Liver (tissue), 6 donors: ENCODE measurements at regions not wholly inside any gene's neighbourhood (a gene's known extent, or its start where the extent isn't known, plus 50 kb on each side); places are given as distances from the start of the nearest gene placed in this dataset.
"Not testable (repeated sequence)": the region's sequence is repeated elsewhere in the genome, so short reads cannot be mapped to it uniquely, and the experiment has no call there.

Source experiments
- DNase-seq: peaks from one replicate; pipeline ENCODE4 v3.0.0-alpha.2; 2017; ENCODE audit warnings: low spot score
- H3K27ac ChIP-seq, 2 donors: one replicate each; pipeline ENCODE4 v1.7.0; 2013; ENCODE audit warnings: inconsistent platforms in 2 of 2, low read length in 2 of 2, control low read depth in 1 of 2, low read depth in 1 of 2, mild to moderate bottlenecking in 1 of 2
- H3K27me3 ChIP-seq, 4 donors: one replicate each; pipeline versions ENCODE4 v1.6.1 to v1.7.0; 2013; ENCODE audit warnings: low read length in 3 of 4, inconsistent platforms in 1 of 4, mild to moderate bottlenecking in 1 of 4, moderate library complexity in 1 of 4; ENCODE audit not compliant: control insufficient read depth in 4 of 4, insufficient read depth in 4 of 4
- H3K36me3 ChIP-seq, 4 donors: one replicate each; pipeline versions ENCODE4 v1.6.1 to v1.7.0; 2013; ENCODE audit warnings: low read length in 3 of 4, mild to moderate bottlenecking in 3 of 4, low read depth in 1 of 4, moderate library complexity in 1 of 4; ENCODE audit not compliant: control insufficient read depth in 4 of 4, insufficient read depth in 3 of 4
- H3K4me1 ChIP-seq, 4 donors: one replicate each; pipeline versions ENCODE4 v1.6.1 to v1.7.0; 2013; ENCODE audit warnings: low read length in 3 of 4, mild to moderate bottlenecking in 3 of 4, moderate library complexity in 1 of 4; ENCODE audit not compliant: control insufficient read depth in 4 of 4, insufficient read depth in 4 of 4
- H3K4me3 ChIP-seq, 3 donors: one replicate each; pipeline versions ENCODE4 v1.6.1 to v1.7.0; 2013; ENCODE audit warnings: low read length in 3 of 3, control low read depth in 1 of 3, low read depth in 1 of 3, mild to moderate bottlenecking in 1 of 3
- H3K9ac ChIP-seq, 2 donors: one replicate each; pipeline ENCODE4 v1.7.0; 2013; ENCODE audit warnings: low read length in 2 of 2, mild to moderate bottlenecking in 2 of 2, moderate library complexity in 2 of 2, control low read depth in 1 of 2, low read depth in 1 of 2
- H3K9me3 ChIP-seq, 4 donors: one replicate each; pipeline versions ENCODE4 v1.6.1 to v1.7.0; 2013; ENCODE audit warnings: low read length in 3 of 4; ENCODE audit not compliant: control insufficient read depth in 4 of 4
- WGBS: extraction: QIAGEN DNeasy Blood & Tissue Kit; methylation state at CpG from one replicate; pipeline ENCODE4 v1.1.7; 2013; 5-methylcytosine and 5-hydroxymethylcytosine counted together
- donor health status: healthy.
- donor health status: healthy.
- donor health status: healthy.

DNA sequence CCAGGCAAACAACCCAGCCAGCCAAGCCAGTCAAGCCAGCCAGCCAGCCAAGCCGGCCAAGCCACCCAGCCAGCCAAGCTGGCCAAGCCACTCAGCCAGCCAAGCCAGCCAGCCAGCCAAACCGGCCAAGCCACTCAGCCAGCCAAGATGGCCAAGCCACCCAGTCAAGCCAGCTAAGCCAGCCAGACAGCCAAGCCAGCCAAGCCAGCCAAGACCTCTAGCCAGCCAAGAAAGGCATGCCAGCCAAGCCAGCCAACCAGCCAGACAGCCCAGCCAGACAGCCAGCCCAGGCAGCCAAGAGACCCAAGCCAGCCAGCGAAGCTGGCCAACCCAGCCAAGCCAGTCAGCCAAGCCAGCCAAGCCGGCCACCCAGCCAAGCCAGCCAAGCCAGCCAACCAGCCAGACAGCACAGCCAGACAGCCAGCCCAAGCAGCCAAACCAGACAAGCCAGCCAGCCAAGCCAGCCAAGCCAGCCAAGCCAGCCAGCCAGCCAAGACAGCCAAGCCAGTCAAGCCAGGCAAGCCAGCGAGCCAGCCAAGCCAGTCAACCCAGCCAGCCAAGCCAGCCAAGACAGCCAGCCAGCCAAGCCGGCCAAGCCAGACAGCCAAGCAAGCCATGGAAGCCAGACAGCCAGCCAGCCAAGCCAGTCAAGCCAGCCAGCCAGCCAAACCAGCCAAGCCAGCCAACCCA, 1598.0 kb downstream of the RPIA start:
- DNase-seq, result not testable (repeated sequence)
- WGBS, result 76% methylated on average over 6 of the region's 6 CpGs

GRCh38 chr2:90290701-90291100, 1599.2 kb downstream of the RPIA start:
- H3K36me3 ChIP-seq, H3K9ac ChIP-seq, H3K27ac ChIP-seq, H3K9me3 ChIP-seq, H3K4me3 ChIP-seq, H3K4me1 ChIP-seq, DNase-seq, H3K27me3 ChIP-seq: not testable (repeated sequence)
- 84% methylated on average over 5 of the region's 5 CpGs for WGBS

More for the DNA sequence above, 1598.0 kb downstream of the RPIA start:
- not testable (repeated sequence) for H3K4me1 ChIP-seq, H3K36me3 ChIP-seq, H3K9ac ChIP-seq, H3K27me3 ChIP-seq, H3K4me3 ChIP-seq, H3K9me3 ChIP-seq, H3K27ac ChIP-seq

DNA sequence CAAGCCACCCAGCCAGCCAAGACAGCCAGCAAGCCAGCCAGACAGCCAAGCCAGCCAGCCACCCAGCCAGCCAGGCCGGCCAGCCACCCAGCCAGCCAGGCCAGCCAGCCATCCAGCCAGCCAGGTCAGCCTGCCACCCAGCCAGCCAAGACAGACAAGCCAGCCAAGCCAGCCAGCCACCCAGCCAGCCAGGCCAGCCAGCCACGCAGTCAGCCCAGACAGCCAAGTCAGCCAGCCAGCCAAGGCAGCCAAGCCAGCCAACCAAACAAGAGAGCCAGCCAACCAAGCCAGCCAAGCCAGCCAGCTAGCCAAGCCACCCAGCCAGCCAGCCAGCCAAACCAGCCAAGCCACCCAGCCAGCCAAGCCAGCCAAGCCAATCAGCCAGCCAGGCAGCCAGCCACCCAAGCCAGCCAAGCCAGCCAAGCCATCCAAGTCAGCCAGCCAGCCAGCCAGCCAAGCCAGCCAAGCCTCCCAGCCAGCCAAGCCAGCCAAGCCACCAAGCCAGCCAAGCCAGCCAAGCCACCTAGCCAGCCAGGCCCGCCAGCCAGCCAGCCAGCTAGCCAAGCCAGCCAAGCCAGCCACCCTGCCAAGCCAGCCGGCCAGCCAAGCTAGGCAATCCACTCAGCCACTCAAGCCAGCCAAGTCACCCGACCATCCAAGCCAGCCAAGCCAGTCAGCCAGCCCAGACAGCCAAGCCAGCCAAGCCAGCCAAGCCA, 1599.9 kb downstream of the RPIA start:
- not testable (repeated sequence) for H3K9ac ChIP-seq, H3K27ac ChIP-seq, H3K4me3 ChIP-seq, H3K27me3 ChIP-seq, H3K9me3 ChIP-seq, H3K36me3 ChIP-seq, H3K4me1 ChIP-seq
- 48% methylated on average over 5 of the region's 5 CpGs for WGBS
- DNase-seq, result peak; percentile 30

GRCh38 chr2:90291934-90292333, 1600.5 kb downstream of the RPIA start:
- not testable (repeated sequence) for H3K4me3 ChIP-seq, DNase-seq, H3K9me3 ChIP-seq, H3K36me3 ChIP-seq, H3K4me1 ChIP-seq, H3K27ac ChIP-seq, H3K27me3 ChIP-seq, H3K9ac ChIP-seq
- WGBS, result 90% methylated on average over 1 of the region's 1 CpG

GRCh38 chr2:90292451-90292850, 1601.0 kb downstream of the RPIA start:
- DNase-seq, H3K36me3 ChIP-seq, H3K9ac ChIP-seq, H3K27ac ChIP-seq, H3K9me3 ChIP-seq, H3K4me3 ChIP-seq, H3K27me3 ChIP-seq, H3K4me1 ChIP-seq: not testable (repeated sequence)
- WGBS, result 81% methylated on average over 4 of the region's 4 CpGs

GRCh38 chr2:90293224-90293623, 1601.8 kb downstream of the RPIA start:
- not testable (repeated sequence) for H3K4me1 ChIP-seq, H3K27me3 ChIP-seq, H3K27ac ChIP-seq, H3K4me3 ChIP-seq, DNase-seq, H3K9ac ChIP-seq, H3K9me3 ChIP-seq, H3K36me3 ChIP-seq
- whole genome bisulfite sequencing, result 61% methylated on average over 6 of the region's 6 CpGs

- not testable (repeated sequence) for H3K36me3 ChIP-seq, H3K9me3 ChIP-seq, H3K4me1 ChIP-seq, H3K4me3 ChIP-seq, H3K9ac ChIP-seq, DNase-seq, H3K27me3 ChIP-seq, H3K27ac ChIP-seq
- WGBS, result 90% methylated on average over 8 of the region's 9 CpGs
Observed at GRCh38 chr2:90293806-90294205, 1602.3 kb downstream of the RPIA start.

DNA sequence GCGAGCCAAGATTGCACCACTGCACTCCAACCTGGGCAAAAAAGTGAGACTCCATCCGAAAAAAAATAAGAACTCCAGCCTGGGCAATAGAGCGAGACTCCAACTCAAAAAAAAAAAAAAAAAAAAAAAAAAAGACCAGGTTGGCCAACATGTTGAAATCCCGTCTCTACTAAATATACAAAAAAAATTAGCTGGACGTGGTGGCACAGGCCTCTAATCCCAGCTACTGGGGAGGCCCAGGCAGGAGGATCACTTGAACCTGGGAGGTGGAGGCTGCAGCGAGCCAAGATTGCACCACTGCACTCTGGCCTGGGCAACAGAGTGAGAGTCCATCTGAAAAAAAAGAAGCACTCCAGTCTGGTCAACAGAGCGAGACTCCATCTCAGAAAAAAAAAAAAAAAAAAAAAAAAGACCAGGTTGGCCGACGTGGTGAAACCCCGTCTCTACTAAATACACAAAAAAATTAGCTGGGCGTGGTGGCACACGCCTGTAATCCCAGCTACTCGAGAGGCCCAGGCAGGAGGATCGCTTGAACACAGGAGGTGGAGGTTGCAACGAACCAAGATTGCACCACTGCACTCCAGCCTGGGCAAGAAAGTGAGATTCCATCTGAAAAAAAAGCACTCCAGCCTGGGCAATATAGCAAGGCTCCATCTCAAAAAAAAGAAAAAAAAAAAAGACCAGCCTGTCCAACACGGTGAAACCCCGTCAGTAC, 1603.7 kb downstream of the RPIA start:
- H3K9me3 ChIP-seq, DNase-seq, H3K4me1 ChIP-seq, H3K4me3 ChIP-seq, H3K27ac ChIP-seq, H3K36me3 ChIP-seq, H3K9ac ChIP-seq, H3K27me3 ChIP-seq: not testable (repeated sequence)
- WGBS, result 86% methylated on average over 17 of the region's 17 CpGs
